HCT116 (cell line): ENCODE measurements at regions not wholly inside any gene's neighbourhood (a gene's known extent, or its start where the extent isn't known, plus 50 kb on each side); places are given as distances from the start of the nearest gene placed in this dataset.

Experiments
- ATAC-seq: fragments of 200-7000 bp; cut with Tn5 transposase; 2 replicates; pipeline ENCODE4 v1.9.1; 2020; ENCODE audit warnings: mild to moderate bottlenecking, moderate library complexity
- BruUV-seq: library from RNA; stranded (reverse); fragments of 400-500 nt; replicated peaks from 2 replicates; lab custom pipeline; 2021; lab: Mats Ljungman, UMichigan
- CTCF ChIA-PET: fragments of 300-600 bp; sonication (Branson Sonifier 250); formaldehyde crosslinking; loops from one replicate; lab custom pipeline; 2021; ENCODE audit warnings: antibody characterized with exemption; lab: Charles Lee
- POLR2A ChIA-PET: fragments of 300-600, 350-600 bp; sonication (Branson Sonifier 250); formaldehyde crosslinking; loops from one replicate; lab custom pipeline; 2021; ENCODE audit warnings: antibody characterized with exemption; lab: Charles Lee
- RAD21 ChIA-PET, 2 experiments: fragments of 300-600 bp; sonication (Branson Sonifier 250); formaldehyde crosslinking; loops; one replicate each; lab custom pipeline; 2023; ENCODE audit warnings: low total read pairs in 2 of 2; ENCODE audit not compliant: uncharacterized antibody in 2 of 2, unreplicated experiment in 2 of 2, low non-redundant PET in 1 of 2; lab: Charles Lee
- DNase-seq: peaks from one replicate; pipeline ENCODE4 v3.0.0-alpha.2; 2010; ENCODE audit warnings: low read depth, low spot score
- H2AFZ ChIP-seq: fragments of 200-600 bp; shearing (Covaris generic), sonication (generic); 2 replicates; pipeline ENCODE4 v1.6.1; 2017; ENCODE audit warnings: low read depth, mixed run types, mixed read lengths, antibody characterized with exemption, low read length; ENCODE audit not compliant: poor library complexity, severe bottlenecking
- H3K27ac ChIP-seq: 2 replicates; pipeline ENCODE4 v1.5.1; 2012; ENCODE audit warnings: low read depth, low read length
- H3K27me3 ChIP-seq: fragments of 200-600 bp; sonication (generic); 2 replicates; pipeline ENCODE4 v1.6.1; 2016; ENCODE audit warnings: mixed run types, low read length, mixed read lengths; ENCODE audit not compliant: insufficient read depth
- H3K36me3 ChIP-seq, 2 experiments: fragments of 200-500 bp in 1 of 2; fragments of 200-600 bp in 1 of 2; sonication (Bioruptor generic) in 1 of 2; sonication (generic) in 1 of 2; 2 replicates each; pipeline versions ENCODE4 v1.5.1 to v1.6.1; 2014 to 2016; ENCODE audit warnings: low read length in 2 of 2, inconsistent platforms in 1 of 2, mixed read lengths in 1 of 2, mixed run types in 1 of 2; ENCODE audit not compliant: insufficient read depth in 2 of 2, control insufficient read depth in 1 of 2
- H3K4me1 ChIP-seq, 2 experiments: fragments of 200-600 bp in 1 of 2; sonication (generic) in 1 of 2; 2 replicates each; pipeline versions ENCODE4 v1.5.1 to v1.6.1; 2012 to 2017; ENCODE audit warnings: low read length in 2 of 2, inconsistent platforms in 1 of 2, mild to moderate bottlenecking in 1 of 2, mixed read lengths in 1 of 2, mixed run types in 1 of 2, moderate library complexity in 1 of 2; ENCODE audit not compliant: insufficient read depth in 2 of 2, control insufficient read depth in 1 of 2
- H3K4me2 ChIP-seq: fragments of 200-600 bp; sonication (generic); 2 replicates; pipeline ENCODE4 v1.6.1; 2017; ENCODE audit warnings: mixed run types, low read length, mixed read lengths
- H3K4me3 ChIP-seq, 2 experiments: fragments of 200-600 bp in 1 of 2; sonication (generic) in 1 of 2; replicated peaks in 1 of 2; 2 replicates each; pipeline ENCODE4 v1.5.1; 2011 to 2016; ENCODE audit warnings: low read length in 2 of 2, control low read depth in 1 of 2, low read depth in 1 of 2, mild to moderate bottlenecking in 1 of 2, mixed read lengths in 1 of 2, mixed run types in 1 of 2
- H3K79me2 ChIP-seq: fragments of 200-600 bp; sonication (generic); 2 replicates; pipeline ENCODE4 v1.6.1; 2017; ENCODE audit warnings: mild to moderate bottlenecking, mixed run types, low read length, moderate library complexity, mixed read lengths; ENCODE audit not compliant: insufficient read depth
- H3K9ac ChIP-seq: fragments of 200-600 bp; sonication (generic); 2 replicates; pipeline ENCODE4 v1.6.1; 2016; ENCODE audit warnings: low read length, mixed read lengths
- H3K9me2 ChIP-seq: fragments of 200-600 bp; sonication (generic), shearing (Covaris generic); 2 replicates; pipeline ENCODE4 v1.6.1; 2017; ENCODE audit warnings: mixed run types, mild to moderate bottlenecking, moderate library complexity; ENCODE audit not compliant: insufficient read depth
- H3K9me3 ChIP-seq, 2 experiments: fragments of 200-500 bp in 1 of 2; fragments of 200-600 bp in 1 of 2; sonication (Bioruptor generic) in 1 of 2; sonication (generic) in 1 of 2; 2 replicates each; pipeline ENCODE4 v1.6.1; 2014 to 2017; ENCODE audit warnings: low read length in 2 of 2, mixed read lengths in 2 of 2, inconsistent platforms in 1 of 2, low read depth in 1 of 2, mild to moderate bottlenecking in 1 of 2, mixed run types in 1 of 2, moderate library complexity in 1 of 2; ENCODE audit not compliant: control insufficient read depth in 1 of 2, insufficient read depth in 1 of 2
- H4K20me1 ChIP-seq: fragments of 200-600 bp; sonication (generic), shearing (Covaris generic); 2 replicates; pipeline ENCODE4 v1.6.1; 2017; ENCODE audit warnings: mixed run types, mild to moderate bottlenecking, moderate library complexity; ENCODE audit not compliant: insufficient read depth
- CBX3 ChIP-seq: IDR thresholded peaks from 2 replicates; pipeline ENCODE4 v1.6.1; 2012; ENCODE audit warnings: low read depth
- CEBPB ChIP-seq: IDR thresholded peaks from 2 replicates; pipeline ENCODE4 v1.6.1; 2012; ENCODE audit warnings: low read depth
- EGR1 ChIP-seq: IDR thresholded peaks from 2 replicates; pipeline ENCODE4 v1.6.1; 2012; ENCODE audit warnings: low read depth
- ELF1 ChIP-seq: IDR thresholded peaks from 2 replicates; pipeline ENCODE4 v1.6.1; 2012; ENCODE audit warnings: low read depth, borderline replicate concordance
- FOSL1 ChIP-seq: IDR thresholded peaks from 2 replicates; pipeline ENCODE4 v1.6.1; 2012; ENCODE audit warnings: low read depth
- JUND ChIP-seq: IDR thresholded peaks from 2 replicates; pipeline ENCODE4 v1.6.1; 2012
- POLR2A ChIP-seq: IDR thresholded peaks from 2 replicates; pipeline ENCODE4 v1.7.0; 2011; ENCODE audit warnings: borderline replicate concordance; ENCODE audit not compliant: insufficient read depth, insufficient read length; ENCODE audit errors: extremely low read depth
- RAD21 ChIP-seq: IDR thresholded peaks from 2 replicates; pipeline ENCODE4 v1.6.1; 2012; ENCODE audit warnings: low read depth, mild to moderate bottlenecking
- TCF7L2 ChIP-seq: IDR thresholded peaks from 2 replicates; pipeline ENCODE4 v1.7.0; 2011; ENCODE audit warnings: borderline replicate concordance, inconsistent platforms; ENCODE audit not compliant: insufficient read depth, insufficient read length; ENCODE audit errors: extremely low read depth
- YY1 ChIP-seq: IDR thresholded peaks from 2 replicates; pipeline ENCODE4 v1.6.1; 2011; ENCODE audit warnings: low read length, low read depth, moderate library complexity, mild to moderate bottlenecking; ENCODE audit not compliant: insufficient replicate concordance; ENCODE audit errors: extremely low read depth
- ZFX ChIP-seq: fragments of 450-650 bp; IDR thresholded peaks from 2 replicates; pipeline ENCODE4 v1.6.1; 2017
- ZNF274 ChIP-seq: fragments of 200-500 bp; sonication (Bioruptor generic); IDR thresholded peaks from 2 replicates; pipeline ENCODE4 v1.6.1; 2014; ENCODE audit warnings: mild to moderate bottlenecking, low read depth, low read length, inconsistent platforms
- intact Hi-C: fragments of 100-400 bp; cut with micrococcal nuclease; formaldehyde crosslinking; loops from 2 replicates; pipeline ENCODE4 v1.10.0; 2022
- TF ChIP-seq, protein P1 (sequence below): IDR thresholded peaks from 2 replicates; pipeline ENCODE4 v1.6.1; 2012
- TF ChIP-seq, protein P2 (sequence below): IDR thresholded peaks from 2 replicates; pipeline ENCODE4 v1.6.1; 2012; ENCODE audit warnings: low read depth

GRCh38 chr7:156220078-156220605 lies 407.9 kb upstream of the SHH start:
- Histone ChIP-seq H3K4me3 (no peak overlapping the region), H3K9me2 (no peaks in the 10 kb centered on the region), H3K79me2 (no peaks in the 10 kb centered on the region), H4K20me1 (no peaks in the 10 kb centered on the region), H3K9ac (no peak overlapping the region), H3K4me1 (no peaks in the 10 kb centered on the region), H2AFZ (no peak overlapping the region), H3K27me3 (0 out of 2 replicates have a peak, but pooled peaks cover 10% of the 10 kb centered on the region), H3K27ac (no peak overlapping the region), H3K36me3 (no peaks in the 10 kb centered on the region), H3K4me2 (no peak overlapping the region), H3K9me3 (no peaks in the 10 kb centered on the region)
- no TSS peak for BruUV-seq
- RAD21 ChIA-PET, result no interaction called here
- POLR2A ChIA-PET, result no interaction called here
- TF ChIP-seq EGR1 (no peak), RAD21 (no peak), POLR2A (no peak), YY1 (no peak), ZFX (no peak), ELF1 (no peak), FOSL1 (no peak), TCF7L2 (no peak), CBX3 (no peak), JUND (no peak), CEBPB (no peak), ZNF274 (no peak)
- TF ChIP-seq, protein P1, sequence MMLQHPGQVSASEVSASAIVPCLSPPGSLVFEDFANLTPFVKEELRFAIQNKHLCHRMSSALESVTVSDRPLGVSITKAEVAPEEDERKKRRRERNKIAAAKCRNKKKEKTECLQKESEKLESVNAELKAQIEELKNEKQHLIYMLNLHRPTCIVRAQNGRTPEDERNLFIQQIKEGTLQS, result no peak
- TF ChIP-seq, protein P2, sequence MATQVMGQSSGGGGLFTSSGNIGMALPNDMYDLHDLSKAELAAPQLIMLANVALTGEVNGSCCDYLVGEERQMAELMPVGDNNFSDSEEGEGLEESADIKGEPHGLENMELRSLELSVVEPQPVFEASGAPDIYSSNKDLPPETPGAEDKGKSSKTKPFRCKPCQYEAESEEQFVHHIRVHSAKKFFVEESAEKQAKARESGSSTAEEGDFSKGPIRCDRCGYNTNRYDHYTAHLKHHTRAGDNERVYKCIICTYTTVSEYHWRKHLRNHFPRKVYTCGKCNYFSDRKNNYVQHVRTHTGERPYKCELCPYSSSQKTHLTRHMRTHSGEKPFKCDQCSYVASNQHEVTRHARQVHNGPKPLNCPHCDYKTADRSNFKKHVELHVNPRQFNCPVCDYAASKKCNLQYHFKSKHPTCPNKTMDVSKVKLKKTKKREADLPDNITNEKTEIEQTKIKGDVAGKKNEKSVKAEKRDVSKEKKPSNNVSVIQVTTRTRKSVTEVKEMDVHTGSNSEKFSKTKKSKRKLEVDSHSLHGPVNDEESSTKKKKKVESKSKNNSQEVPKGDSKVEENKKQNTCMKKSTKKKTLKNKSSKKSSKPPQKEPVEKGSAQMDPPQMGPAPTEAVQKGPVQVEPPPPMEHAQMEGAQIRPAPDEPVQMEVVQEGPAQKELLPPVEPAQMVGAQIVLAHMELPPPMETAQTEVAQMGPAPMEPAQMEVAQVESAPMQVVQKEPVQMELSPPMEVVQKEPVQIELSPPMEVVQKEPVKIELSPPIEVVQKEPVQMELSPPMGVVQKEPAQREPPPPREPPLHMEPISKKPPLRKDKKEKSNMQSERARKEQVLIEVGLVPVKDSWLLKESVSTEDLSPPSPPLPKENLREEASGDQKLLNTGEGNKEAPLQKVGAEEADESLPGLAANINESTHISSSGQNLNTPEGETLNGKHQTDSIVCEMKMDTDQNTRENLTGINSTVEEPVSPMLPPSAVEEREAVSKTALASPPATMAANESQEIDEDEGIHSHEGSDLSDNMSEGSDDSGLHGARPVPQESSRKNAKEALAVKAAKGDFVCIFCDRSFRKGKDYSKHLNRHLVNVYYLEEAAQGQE, result no peak
- CTCF ChIA-PET, result no interaction called here
- DNase-seq, result no peak
- intact Hi-C loops, result no loop called here
- no peak for ATAC-seq
